ENCODE measurements at regions not wholly inside any gene's neighbourhood (a gene's known extent, or its start where the extent isn't known, plus 50 kb on each side); places are given as distances from the start of the nearest gene placed in this dataset.

GRCh38 chr4:101655005-101655404, 135.5 kb upstream of the BANK1 start:
- intact Hi-C loops (cut with DNase I, micrococcal nuclease): no loop called here
- Histone ChIP-seq H3K9me3 (no peaks in the 10 kb centered on the region), H3K4me3 (no peak overlapping the region), H3K4me1 (ENCODE audit: low read depth) (no peaks in the 10 kb centered on the region), H3K36me3 (ENCODE audit: low read depth) (no peaks in the 10 kb centered on the region)
- DNase-seq: no peak
- no peak for ATAC-seq
- TF ChIP-seq, protein P1, sequence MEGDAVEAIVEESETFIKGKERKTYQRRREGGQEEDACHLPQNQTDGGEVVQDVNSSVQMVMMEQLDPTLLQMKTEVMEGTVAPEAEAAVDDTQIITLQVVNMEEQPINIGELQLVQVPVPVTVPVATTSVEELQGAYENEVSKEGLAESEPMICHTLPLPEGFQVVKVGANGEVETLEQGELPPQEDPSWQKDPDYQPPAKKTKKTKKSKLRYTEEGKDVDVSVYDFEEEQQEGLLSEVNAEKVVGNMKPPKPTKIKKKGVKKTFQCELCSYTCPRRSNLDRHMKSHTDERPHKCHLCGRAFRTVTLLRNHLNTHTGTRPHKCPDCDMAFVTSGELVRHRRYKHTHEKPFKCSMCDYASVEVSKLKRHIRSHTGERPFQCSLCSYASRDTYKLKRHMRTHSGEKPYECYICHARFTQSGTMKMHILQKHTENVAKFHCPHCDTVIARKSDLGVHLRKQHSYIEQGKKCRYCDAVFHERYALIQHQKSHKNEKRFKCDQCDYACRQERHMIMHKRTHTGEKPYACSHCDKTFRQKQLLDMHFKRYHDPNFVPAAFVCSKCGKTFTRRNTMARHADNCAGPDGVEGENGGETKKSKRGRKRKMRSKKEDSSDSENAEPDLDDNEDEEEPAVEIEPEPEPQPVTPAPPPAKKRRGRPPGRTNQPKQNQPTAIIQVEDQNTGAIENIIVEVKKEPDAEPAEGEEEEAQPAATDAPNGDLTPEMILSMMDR (IDR thresholded peaks at IDR 0.05): no peak

DNA sequence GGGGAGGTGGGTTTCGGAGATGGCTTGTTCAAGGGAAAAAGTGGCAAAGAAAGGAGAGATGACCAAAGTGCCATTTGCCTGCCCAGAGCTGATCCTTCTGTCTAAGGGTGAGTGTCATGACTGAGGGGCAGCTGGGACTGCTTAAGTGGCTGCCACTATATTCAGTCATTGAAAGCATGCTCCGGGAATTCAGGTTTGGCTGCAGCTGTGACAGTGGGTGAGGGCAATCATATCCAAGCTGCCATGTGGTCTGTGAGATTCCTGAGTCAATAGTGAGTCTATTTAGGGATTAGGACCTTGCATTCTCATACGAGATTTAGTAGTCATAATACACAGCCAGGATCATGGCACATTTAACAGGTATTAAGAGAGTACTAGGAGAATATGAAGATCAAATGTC, 138.8 kb upstream of the BANK1 start:
- TF ChIP-seq, protein P1 (IDR thresholded peaks at IDR 0.05): no peak
- Histone ChIP-seq H3K36me3 (ENCODE audit: low read depth) (no peaks in the 10 kb centered on the region), H3K4me3 (no peak overlapping the region), H3K9me3 (no peaks in the 10 kb centered on the region), H3K4me1 (ENCODE audit: low read depth) (no peaks in the 10 kb centered on the region)
- intact Hi-C loops (cut with DNase I, micrococcal nuclease): no loop called here
- ATAC-seq: no peak
- DNase-seq: no peak

DNA sequence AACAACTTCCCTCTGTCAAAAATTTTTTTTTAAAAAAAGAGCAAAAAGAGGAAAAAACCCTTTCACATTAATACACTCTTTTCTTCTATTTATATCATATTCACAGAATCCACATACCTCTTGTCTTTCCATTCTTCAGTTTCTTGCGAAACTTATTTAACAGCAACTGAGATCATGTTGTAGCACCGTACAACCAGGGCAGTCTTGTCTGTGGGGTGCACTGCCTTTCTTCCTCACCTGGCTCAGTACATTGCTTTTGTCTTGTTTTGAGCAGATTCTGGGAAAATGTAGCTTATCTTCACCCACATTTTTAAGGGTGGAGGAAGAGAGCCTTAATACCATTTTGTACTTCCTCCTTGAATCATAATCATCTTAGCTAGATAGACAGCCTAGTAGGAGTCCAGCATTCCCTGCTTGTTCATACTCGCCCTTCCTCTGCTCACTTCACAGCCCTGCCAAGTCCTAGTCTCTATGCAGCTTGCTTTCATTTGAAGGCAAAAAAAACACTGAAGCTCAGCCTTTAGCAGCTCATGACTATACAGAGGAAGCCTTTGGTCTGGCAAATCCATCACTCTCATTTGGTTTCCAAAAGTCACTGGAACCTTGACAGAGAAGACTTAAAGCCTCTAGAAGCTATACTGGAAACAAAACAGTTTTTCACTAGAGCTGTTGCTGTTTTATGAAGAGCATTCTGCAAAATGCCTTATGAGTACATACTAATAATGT, 140.6 kb upstream of the BANK1 start:
- intact Hi-C loops (cut with DNase I, micrococcal nuclease): no loop called here
- Histone ChIP-seq H3K36me3 (ENCODE audit: low read depth) (no peaks in the 10 kb centered on the region), H3K4me1 (ENCODE audit: low read depth) (no peaks in the 10 kb centered on the region), H3K9me3 (no peaks in the 10 kb centered on the region), H3K4me3 (no peak overlapping the region)
- ATAC-seq (no peak), DNase-seq (no peak)
- TF ChIP-seq, protein P1 (IDR thresholded peaks at IDR 0.05): no peak

- H3K36me3 ChIP-seq (ENCODE audit: low read depth): no peaks in the 10 kb centered on the region
- ATAC-seq (no peak), DNase-seq (no peak)
- TF ChIP-seq, protein P1 (IDR thresholded peaks at IDR 0.05): no peak
- H3K9me3 ChIP-seq: no peaks in the 10 kb centered on the region
- H3K4me1 ChIP-seq (ENCODE audit: low read depth): no peaks in the 10 kb centered on the region
- H3K4me3 ChIP-seq: no peak overlapping the region
- intact Hi-C loops (cut with DNase I, micrococcal nuclease): no loop called here
Measured at GRCh38 chr4:101647710-101648034, 142.9 kb upstream of the BANK1 start.

- Histone ChIP-seq H3K4me3 (no peak overlapping the region), H3K36me3 (ENCODE audit: low read depth) (no peaks in the 10 kb centered on the region), H3K4me1 (ENCODE audit: low read depth) (no peaks in the 10 kb centered on the region), H3K9me3 (no peaks in the 10 kb centered on the region)
- intact Hi-C loops (cut with DNase I, micrococcal nuclease): no loop called here
- DNase-seq (no peak), ATAC-seq (no peak)
- TF ChIP-seq, protein P1 (IDR thresholded peaks at IDR 0.05): no peak
Measured at GRCh38 chr4:101644516-101644915, 146.0 kb upstream of the BANK1 start.

Measured in mucosa of descending colon (tissue), 3 donors.